Sigmoid colon (tissue), 6 donors: ENCODE measurements at regions not wholly inside any gene's neighbourhood (a gene's known extent, or its start where the extent isn't known, plus 50 kb on each side); places are given as distances from the start of the nearest gene placed in this dataset.
"Not testable (repeated sequence)": the region's sequence is repeated elsewhere in the genome, so short reads cannot be mapped to it uniquely, and the experiment has no call there.

Experiments used
- DNase-seq: peaks from one replicate; pipeline ENCODE4 v3.0.0-alpha.2; 2019
- H3K27ac ChIP-seq, 4 donors: fragments of 200-600 bp; sonication (generic); one replicate each; pipeline ENCODE4 v1.5.1; 2016 to 2019; ENCODE audit warnings: mild to moderate bottlenecking in 1 of 4
- H3K27me3 ChIP-seq, 3 donors: fragments of 200-600 bp; sonication (generic); one replicate each; pipeline ENCODE4 v1.5.1; 2019; ENCODE audit warnings: mild to moderate bottlenecking in 1 of 3
- H3K36me3 ChIP-seq, 4 donors: fragments of 200-600 bp; sonication (generic); one replicate each; pipeline ENCODE4 v1.5.1; 2016 to 2019
- H3K4me1 ChIP-seq, 4 donors: fragments of 200-600 bp; sonication (generic); one replicate each; pipeline ENCODE4 v1.5.1; 2017 to 2019
- H3K4me3 ChIP-seq, 4 donors: fragments of 200-600 bp; sonication (generic); one replicate each; pipeline ENCODE4 v1.5.1; 2017 to 2019; ENCODE audit warnings: mild to moderate bottlenecking in 2 of 4, moderate library complexity in 1 of 4
- H3K9me3 ChIP-seq, 4 donors: fragments of 200-600 bp in 3 of 4; sonication (generic) in 3 of 4; one replicate each; pipeline versions ENCODE4 v1.5.1 to v1.6.1; 2013 to 2019
- EP300 ChIP-seq, 4 donors: sonication (generic); formaldehyde crosslinking; IDR thresholded peaks; one replicate each; pipeline ENCODE4 v1.6.1; 2017; ENCODE audit warnings: antibody characterized with exemption in 4 of 4
- POLR2A ChIP-seq, 2 donors: fragments of 450-650 bp; IDR thresholded peaks; one replicate each; pipeline ENCODE4 v1.6.1; 2016; ENCODE audit warnings: antibody characterized with exemption in 2 of 2, mild to moderate bottlenecking in 2 of 2, moderate library complexity in 2 of 2
- POLR2AphosphoS5 ChIP-seq, 4 donors: sonication (generic); formaldehyde crosslinking; IDR thresholded peaks; one replicate each; pipeline ENCODE4 v1.6.1; 2017; ENCODE audit warnings: antibody characterized with exemption in 4 of 4
- WGBS, 2 donors: extraction: QIAGEN DNeasy Blood & Tissue Kit; methylation state at CpG; one replicate each; pipeline ENCODE4 v1.1.7; 2013; 5-methylcytosine and 5-hydroxymethylcytosine counted together
- intact Hi-C: fragments of 100-400 bp; cut with DNase I; formaldehyde crosslinking; loops from one replicate; pipeline ENCODE4 v1.15.1; 2023
- TF ChIP-seq, protein P1 (sequence below), 4 experiments: fragments of 450-650 bp in 3 of 4; fragments of 200-600 bp in 1 of 4; IDR thresholded peaks; one replicate each; pipeline ENCODE4 v1.5.1; 2016 to 2019; ENCODE audit warnings: antibody characterized with exemption in 4 of 4, mild to moderate bottlenecking in 3 of 4, moderate library complexity in 2 of 4
- donor health status: healthy with polysubstance abuse.
- donor health status: healthy.

DNA sequence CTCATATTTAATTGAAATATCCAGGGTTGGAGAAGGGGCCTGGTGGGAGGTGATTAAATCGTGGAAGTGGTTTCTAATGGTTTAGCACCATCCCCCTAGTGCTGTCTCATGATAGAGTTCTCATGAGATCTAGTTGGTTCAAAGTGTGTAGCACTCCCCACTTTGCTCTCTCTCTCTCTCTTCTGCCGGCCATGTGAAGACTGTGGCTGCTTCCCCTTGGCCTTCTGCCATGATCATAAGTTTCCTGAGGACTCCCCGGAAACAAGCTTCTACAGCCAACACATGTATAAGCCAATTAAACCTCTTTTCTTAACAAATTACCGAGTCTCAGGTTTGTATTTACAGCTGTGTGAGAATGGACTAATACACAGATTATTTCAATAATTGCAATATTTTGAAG is 305.8 kb upstream of the KCND2 start:
- intact Hi-C loops, result no loop called here
- H3K27me3 ChIP-seq, result no peaks in the 10 kb centered on the region
- no peaks in the 10 kb centered on the region for H3K4me1 ChIP-seq
- no peaks in the 10 kb centered on the region for H3K36me3 ChIP-seq
- H3K9me3 ChIP-seq, result no peaks in the 10 kb centered on the region
- DNase-seq, result no peak
- H3K27ac ChIP-seq, result no peak overlapping the region
- H3K4me3 ChIP-seq, result no peak overlapping the region
- WGBS, 2 donors, result 48 to 65% methylated on average over 4 of the region's 4 CpGs
- no peak for TF ChIP-seq POLR2AphosphoS5 (IDR thresholded peaks at IDR 0.05)
- TF ChIP-seq POLR2A (IDR thresholded peaks at IDR 0.05), result no peak
- TF ChIP-seq EP300 (IDR thresholded peaks at IDR 0.05), result no peak
- TF ChIP-seq, protein P1, sequence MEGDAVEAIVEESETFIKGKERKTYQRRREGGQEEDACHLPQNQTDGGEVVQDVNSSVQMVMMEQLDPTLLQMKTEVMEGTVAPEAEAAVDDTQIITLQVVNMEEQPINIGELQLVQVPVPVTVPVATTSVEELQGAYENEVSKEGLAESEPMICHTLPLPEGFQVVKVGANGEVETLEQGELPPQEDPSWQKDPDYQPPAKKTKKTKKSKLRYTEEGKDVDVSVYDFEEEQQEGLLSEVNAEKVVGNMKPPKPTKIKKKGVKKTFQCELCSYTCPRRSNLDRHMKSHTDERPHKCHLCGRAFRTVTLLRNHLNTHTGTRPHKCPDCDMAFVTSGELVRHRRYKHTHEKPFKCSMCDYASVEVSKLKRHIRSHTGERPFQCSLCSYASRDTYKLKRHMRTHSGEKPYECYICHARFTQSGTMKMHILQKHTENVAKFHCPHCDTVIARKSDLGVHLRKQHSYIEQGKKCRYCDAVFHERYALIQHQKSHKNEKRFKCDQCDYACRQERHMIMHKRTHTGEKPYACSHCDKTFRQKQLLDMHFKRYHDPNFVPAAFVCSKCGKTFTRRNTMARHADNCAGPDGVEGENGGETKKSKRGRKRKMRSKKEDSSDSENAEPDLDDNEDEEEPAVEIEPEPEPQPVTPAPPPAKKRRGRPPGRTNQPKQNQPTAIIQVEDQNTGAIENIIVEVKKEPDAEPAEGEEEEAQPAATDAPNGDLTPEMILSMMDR (IDR thresholded peaks at IDR 0.05), result no peak

GRCh38 chr7:119968411-119968810 is 304.6 kb upstream of the KCND2 start:
- H3K4me3 ChIP-seq, H3K9me3 ChIP-seq, H3K4me1 ChIP-seq, H3K27ac ChIP-seq, intact Hi-C loops, DNase-seq, H3K36me3 ChIP-seq, H3K27me3 ChIP-seq: not testable (repeated sequence)
- WGBS, 2 donors, result 87 to 89% methylated on average over 3 of the region's 3 CpGs

- Histone ChIP-seq H3K4me1 (no peaks in the 10 kb centered on the region), H3K36me3 (no peaks in the 10 kb centered on the region), H3K27ac (no peak overlapping the region), H3K27me3 (no peaks in the 10 kb centered on the region), H3K4me3 (no peak overlapping the region), H3K9me3 (no peaks in the 10 kb centered on the region)
- TF ChIP-seq EP300 (IDR thresholded peaks at IDR 0.05) (no peak), POLR2AphosphoS5 (IDR thresholded peaks at IDR 0.05) (no peak), POLR2A (IDR thresholded peaks at IDR 0.05) (no peak)
- TF ChIP-seq, protein P1 (IDR thresholded peaks at IDR 0.05), result no peak
- WGBS, 2 donors, result 0 to 19% methylated on average over 1 of the region's 1 CpG
- DNase-seq, result no peak
- intact Hi-C loops, result no loop called here
Observed at GRCh38 chr7:119969054-119969453, 303.9 kb upstream of the KCND2 start.

DNA sequence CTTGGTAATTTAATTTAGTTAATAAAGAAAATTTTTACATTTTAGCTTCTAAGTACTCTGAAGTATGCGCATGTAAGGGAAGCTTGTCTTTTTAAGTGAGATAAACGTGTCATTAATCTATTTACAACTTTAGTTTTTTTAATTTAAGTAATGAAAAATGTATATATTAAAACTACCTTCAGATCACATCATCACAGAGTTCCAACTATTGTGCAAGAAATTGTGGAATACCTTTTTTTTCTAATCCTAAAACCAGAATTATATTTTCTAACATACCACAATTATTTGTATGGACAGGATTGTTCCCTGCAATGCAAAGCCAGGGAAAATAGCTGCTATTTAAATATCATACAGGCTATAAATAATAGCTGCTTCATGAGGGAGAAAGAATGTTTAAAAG is 303.2 kb upstream of the KCND2 start:
- Histone ChIP-seq H3K9me3 (no peaks in the 10 kb centered on the region), H3K36me3 (no peaks in the 10 kb centered on the region), H3K4me3 (no peak overlapping the region), H3K4me1 (no peaks in the 10 kb centered on the region), H3K27ac (no peak overlapping the region), H3K27me3 (no peaks in the 10 kb centered on the region)
- no peak for TF ChIP-seq POLR2A (IDR thresholded peaks at IDR 0.05)
- TF ChIP-seq POLR2AphosphoS5 (IDR thresholded peaks at IDR 0.05), result no peak
- TF ChIP-seq EP300 (IDR thresholded peaks at IDR 0.05), result no peak
- TF ChIP-seq, protein P1 (IDR thresholded peaks at IDR 0.05), result no peak
- 66 to 81% methylated on average over 2 of the region's 2 CpGs for WGBS, 2 donors
- intact Hi-C loops, result no loop called here
- DNase-seq, result no peak

DNA sequence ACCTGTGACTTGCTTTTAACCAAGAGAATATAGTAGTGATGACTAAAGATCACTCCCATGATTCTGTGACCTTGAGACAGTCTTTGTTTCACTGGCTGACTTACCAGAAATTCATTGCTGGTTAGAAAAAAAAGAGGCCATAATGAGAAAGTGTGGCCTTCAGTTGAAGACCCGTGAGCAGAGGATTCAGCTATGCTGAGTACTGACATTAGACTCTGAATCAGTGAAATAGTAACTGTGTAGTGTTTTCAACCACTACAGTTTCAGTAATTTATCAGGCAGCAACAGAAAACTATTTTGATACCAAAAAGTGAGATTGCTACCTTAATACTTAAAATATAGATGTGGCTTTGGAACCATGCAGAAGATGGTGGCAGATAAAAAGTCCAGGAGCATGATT is 298.0 kb upstream of the KCND2 start:
- H3K27me3 ChIP-seq, result no peaks in the 10 kb centered on the region
- no peaks in the 10 kb centered on the region for H3K9me3 ChIP-seq
- WGBS, 2 donors, result 59 to 79% methylated on average over 1 of the region's 1 CpG
- intact Hi-C loops, result no loop called here
- TF ChIP-seq POLR2AphosphoS5 (IDR thresholded peaks at IDR 0.05), result no peak
- TF ChIP-seq EP300 (IDR thresholded peaks at IDR 0.05), result no peak
- no peak for TF ChIP-seq POLR2A (IDR thresholded peaks at IDR 0.05)
- TF ChIP-seq, protein P1 (IDR thresholded peaks at IDR 0.05), result no peak
- no peaks in the 10 kb centered on the region for H3K36me3 ChIP-seq
- H3K27ac ChIP-seq, result no peak overlapping the region
- no peaks in the 10 kb centered on the region for H3K4me1 ChIP-seq
- no peak overlapping the region for H3K4me3 ChIP-seq
- DNase-seq, result no peak
